ENCODE measurements at regions not wholly inside any gene's neighbourhood (a gene's known extent, or its start where the extent isn't known, plus 50 kb on each side); places are given as distances from the start of the nearest gene placed in this dataset.

GRCh38 chr6:87909849-87910248 lies 137.8 kb upstream of the SPACA1 start:
- TF ChIP-seq, protein P1, sequence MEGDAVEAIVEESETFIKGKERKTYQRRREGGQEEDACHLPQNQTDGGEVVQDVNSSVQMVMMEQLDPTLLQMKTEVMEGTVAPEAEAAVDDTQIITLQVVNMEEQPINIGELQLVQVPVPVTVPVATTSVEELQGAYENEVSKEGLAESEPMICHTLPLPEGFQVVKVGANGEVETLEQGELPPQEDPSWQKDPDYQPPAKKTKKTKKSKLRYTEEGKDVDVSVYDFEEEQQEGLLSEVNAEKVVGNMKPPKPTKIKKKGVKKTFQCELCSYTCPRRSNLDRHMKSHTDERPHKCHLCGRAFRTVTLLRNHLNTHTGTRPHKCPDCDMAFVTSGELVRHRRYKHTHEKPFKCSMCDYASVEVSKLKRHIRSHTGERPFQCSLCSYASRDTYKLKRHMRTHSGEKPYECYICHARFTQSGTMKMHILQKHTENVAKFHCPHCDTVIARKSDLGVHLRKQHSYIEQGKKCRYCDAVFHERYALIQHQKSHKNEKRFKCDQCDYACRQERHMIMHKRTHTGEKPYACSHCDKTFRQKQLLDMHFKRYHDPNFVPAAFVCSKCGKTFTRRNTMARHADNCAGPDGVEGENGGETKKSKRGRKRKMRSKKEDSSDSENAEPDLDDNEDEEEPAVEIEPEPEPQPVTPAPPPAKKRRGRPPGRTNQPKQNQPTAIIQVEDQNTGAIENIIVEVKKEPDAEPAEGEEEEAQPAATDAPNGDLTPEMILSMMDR (conservative IDR thresholded peaks at IDR 0.05), result no peak
- TF ChIP-seq EZH2 (IDR thresholded peaks at IDR 0.05; ENCODE audit: low read depth), result no peak
